ENCODE measurements at regions not wholly inside any gene's neighbourhood (a gene's known extent, or its start where the extent isn't known, plus 50 kb on each side); places are given as distances from the start of the nearest gene placed in this dataset.
"Not testable (repeated sequence)": the region's sequence is repeated elsewhere in the genome, so short reads cannot be mapped to it uniquely, and the experiment has no call there.

- DNase-seq = peak; percentile 77 to 90 (median 88)
Measured at GRCh38 chr4:114087596-114088230, 108.3 kb upstream of the ARSJ start.

GRCh38 chr4:114088481-114088880 is 109.0 kb upstream of the ARSJ start:
- DNase-seq = no peak

GRCh38 chr4:114091546-114091945 is 112.1 kb upstream of the ARSJ start:
- no peak for DNase-seq

- no peak for DNase-seq
Measured at GRCh38 chr4:114093221-114093715, 113.8 kb upstream of the ARSJ start.

GRCh38 chr4:114100288-114101031 is 121.0 kb upstream of the ARSJ start:
- no peak for DNase-seq

- no peak for DNase-seq
Measured at GRCh38 chr4:114103908-114104307, 124.5 kb upstream of the ARSJ start.

GRCh38 chr4:114108869-114109268 is 129.4 kb upstream of the ARSJ start:
- no peak for DNase-seq

GRCh38 chr4:114109776-114110175 is 130.3 kb upstream of the ARSJ start:
- no peak for DNase-seq

GRCh38 chr4:114115526-114115925 is 136.1 kb upstream of the ARSJ start:
- no peak for DNase-seq

- DNase-seq = no peak
Measured at GRCh38 chr4:114116861-114117260, 137.4 kb upstream of the ARSJ start.

- no peak for DNase-seq
Measured at GRCh38 chr4:114121221-114121620, 141.8 kb upstream of the ARSJ start.

- no peak for DNase-seq
Measured at GRCh38 chr4:114132199-114132598, 152.8 kb upstream of the ARSJ start.

- no peak for DNase-seq
Measured at GRCh38 chr4:114132830-114133229, 153.4 kb upstream of the ARSJ start.

GRCh38 chr4:114136069-114136468 is 156.6 kb upstream of the ARSJ start:
- DNase-seq = peak in 2 of 3 donors; percentile 14 to 25

GRCh38 chr4:114137984-114138383 is 158.5 kb upstream of the ARSJ start:
- no peak for DNase-seq

- no peak for DNase-seq
Measured at GRCh38 chr4:114146947-114147618, 167.6 kb upstream of the ARSJ start.

- DNase-seq = not testable (repeated sequence)
Measured at GRCh38 chr4:114147619-114148208, 168.3 kb upstream of the ARSJ start.

- not testable (repeated sequence) for DNase-seq
Measured at GRCh38 chr4:114148372-114149070, 169.1 kb upstream of the ARSJ start.

GRCh38 chr4:114156371-114156770 is 176.9 kb upstream of the ARSJ start:
- DNase-seq = no peak

- no peak for DNase-seq
Measured at GRCh38 chr4:114161809-114162208, 182.4 kb upstream of the ARSJ start.

GRCh38 chr4:114163051-114163450 is 183.6 kb upstream of the ARSJ start:
- DNase-seq = no peak

GRCh38 chr4:114173968-114174367 is 194.5 kb upstream of the ARSJ start:
- no peak for DNase-seq

Measured in muscle of back (tissue), 3 donors.